ENCODE measurements at regions not wholly inside any gene's neighbourhood (a gene's known extent, or its start where the extent isn't known, plus 50 kb on each side); places are given as distances from the start of the nearest gene placed in this dataset.

GRCh38 chr6:747028-747427, 54.1 kb upstream of the EXOC2 start:
- Histone ChIP-seq H3K27me3 (no peaks in the 10 kb centered on the region), H3K4me1 (no peaks in the 10 kb centered on the region), H3K36me3 (no peaks in the 10 kb centered on the region), H3K4me3 (no peak overlapping the region), H3K9me3 (no peaks in the 10 kb centered on the region), H3K27ac (no peak overlapping the region)
- intact Hi-C loops (cut with DNase I; ENCODE audit: low total_unique reads) = no loop called here
- DNase-seq = no peak
- no peak for TF ChIP-seq CTCF (IDR thresholded peaks at IDR 0.05)

GRCh38 chr6:744666-745353, 51.9 kb upstream of the EXOC2 start:
- TF ChIP-seq CTCF (IDR thresholded peaks at IDR 0.05) = no peak
- no peaks in the 10 kb centered on the region for H3K9me3 ChIP-seq
- no peaks in the 10 kb centered on the region for H3K27me3 ChIP-seq
- no peak for DNase-seq
- intact Hi-C loops (cut with DNase I; ENCODE audit: low total_unique reads) = no loop called here
- no peaks in the 10 kb centered on the region for H3K4me1 ChIP-seq
- H3K27ac ChIP-seq = no peak overlapping the region
- H3K4me3 ChIP-seq = no peak overlapping the region
- no peaks in the 10 kb centered on the region for H3K36me3 ChIP-seq

DNA sequence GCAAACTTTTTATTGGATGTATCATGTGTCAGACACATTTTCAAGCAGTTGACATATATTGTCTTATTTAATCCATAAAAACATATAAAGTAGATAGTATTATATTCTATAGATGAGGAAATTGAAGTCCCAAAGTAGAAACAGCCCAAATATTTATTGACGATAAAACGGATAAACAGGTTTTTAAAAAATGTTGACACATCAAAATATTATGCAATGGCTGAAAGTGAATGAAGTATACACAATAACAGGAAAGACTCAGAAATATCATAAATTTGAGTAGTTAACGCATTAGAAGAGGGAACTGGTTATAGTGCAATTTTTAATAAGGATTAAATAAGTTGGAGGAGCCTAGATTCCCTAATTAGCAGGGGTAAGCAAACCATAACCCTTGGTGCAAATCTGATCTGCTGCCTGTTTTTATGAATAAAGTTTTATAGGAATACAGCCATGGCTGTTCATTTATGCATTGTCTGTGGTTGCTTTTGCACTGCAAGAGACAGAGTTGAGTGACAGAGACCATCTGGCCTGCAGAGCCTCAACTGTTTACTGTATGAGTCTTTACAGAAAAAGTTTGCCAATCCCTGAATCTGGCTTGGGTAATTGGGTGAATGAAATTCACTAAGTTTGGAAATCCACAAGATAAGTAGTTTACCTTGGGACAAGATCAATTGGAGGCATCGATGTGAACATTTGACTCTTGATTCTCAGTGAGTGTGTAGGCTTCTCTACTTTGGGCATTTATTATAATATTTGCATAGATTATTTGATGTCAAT, 50.6 kb upstream of the EXOC2 start:
- no peak overlapping the region for H3K27ac ChIP-seq

More for the DNA sequence above, 50.6 kb upstream of the EXOC2 start:
- intact Hi-C loops (cut with DNase I; ENCODE audit: low total_unique reads) = no loop called here
- H3K27me3 ChIP-seq = peaks cover 0 to 4% of the 10 kb centered on the region in 2 donors
- H3K9me3 ChIP-seq = no peaks in the 10 kb centered on the region
- H3K36me3 ChIP-seq = no peaks in the 10 kb centered on the region
- H3K4me1 ChIP-seq = no peaks in the 10 kb centered on the region
- no peak for TF ChIP-seq CTCF (IDR thresholded peaks at IDR 0.05)
- DNase-seq = no peak
- H3K4me3 ChIP-seq = no peak overlapping the region
